ENCODE measurements at regions not wholly inside any gene's neighbourhood (a gene's known extent, or its start where the extent isn't known, plus 50 kb on each side); places are given as distances from the start of the nearest gene placed in this dataset.

- no peak for DNase-seq
Observed at GRCh38 chr5:73395256-73395655, 53.3 kb downstream of the FOXD1 start.

GRCh38 chr5:73394610-73395009 lies 54.0 kb downstream of the FOXD1 start:
- no peak for DNase-seq

- no peak for DNase-seq
Observed at GRCh38 chr5:73393611-73394489, 54.7 kb downstream of the FOXD1 start.

GRCh38 chr5:73392775-73393174 lies 55.8 kb downstream of the FOXD1 start:
- no peak for DNase-seq

GRCh38 chr5:73391441-73391881 lies 57.1 kb downstream of the FOXD1 start:
- DNase-seq: no peak

GRCh38 chr5:73390972-73391371 lies 57.6 kb downstream of the FOXD1 start:
- DNase-seq: no peak

GRCh38 chr5:73388740-73389139 lies 59.8 kb downstream of the FOXD1 start:
- DNase-seq: no peak

GRCh38 chr5:73388306-73388684 lies 60.3 kb downstream of the FOXD1 start:
- DNase-seq: no peak

- peak; percentile 41 for DNase-seq
Observed at GRCh38 chr5:73387601-73388305, 60.8 kb downstream of the FOXD1 start.

- DNase-seq: no peak
Observed at GRCh38 chr5:73387149-73387591, 61.4 kb downstream of the FOXD1 start.

- no peak for DNase-seq
Observed at GRCh38 chr5:73384861-73385260, 63.7 kb downstream of the FOXD1 start.

- DNase-seq: no peak
Observed at GRCh38 chr5:73382401-73382740, 66.2 kb downstream of the FOXD1 start.

- DNase-seq: no peak
Observed at GRCh38 chr5:73381590-73382400, 66.8 kb downstream of the FOXD1 start.

- no peak for DNase-seq
Observed at GRCh38 chr5:73380710-73381589, 67.6 kb downstream of the FOXD1 start.

- no peak for DNase-seq
Observed at GRCh38 chr5:73380041-73380440, 68.5 kb downstream of the FOXD1 start.

GRCh38 chr5:73379435-73379834 lies 69.1 kb downstream of the FOXD1 start:
- DNase-seq: no peak

GRCh38 chr5:73378765-73379164 lies 69.8 kb downstream of the FOXD1 start:
- DNase-seq: no peak

GRCh38 chr5:73378070-73378469 lies 70.5 kb downstream of the FOXD1 start:
- no peak for DNase-seq

- DNase-seq: no peak
Observed at GRCh38 chr5:73376618-73377170, 71.9 kb downstream of the FOXD1 start.

- DNase-seq: no peak
Observed at GRCh38 chr5:73375949-73376348, 72.6 kb downstream of the FOXD1 start.

- no peak for DNase-seq
Observed at GRCh38 chr5:73375191-73375545, 73.4 kb downstream of the FOXD1 start.

GRCh38 chr5:73374520-73375190 lies 73.9 kb downstream of the FOXD1 start:
- DNase-seq: no peak
